NCI-H2196 (cell line): ENCODE measurements at regions not wholly inside any gene's neighbourhood (a gene's known extent, or its start where the extent isn't known, plus 50 kb on each side); places are given as distances from the start of the nearest gene placed in this dataset.
A peak's percentile ranks its signal among the peaks of the same experiment; 100 is the strongest.

ENCODE experiments used
- DNase-seq: peaks from one replicate; lab custom pipeline; 2025; ENCODE audit not compliant: unreplicated experiment; lab: John Stamatoyannopoulos, UW

DNA sequence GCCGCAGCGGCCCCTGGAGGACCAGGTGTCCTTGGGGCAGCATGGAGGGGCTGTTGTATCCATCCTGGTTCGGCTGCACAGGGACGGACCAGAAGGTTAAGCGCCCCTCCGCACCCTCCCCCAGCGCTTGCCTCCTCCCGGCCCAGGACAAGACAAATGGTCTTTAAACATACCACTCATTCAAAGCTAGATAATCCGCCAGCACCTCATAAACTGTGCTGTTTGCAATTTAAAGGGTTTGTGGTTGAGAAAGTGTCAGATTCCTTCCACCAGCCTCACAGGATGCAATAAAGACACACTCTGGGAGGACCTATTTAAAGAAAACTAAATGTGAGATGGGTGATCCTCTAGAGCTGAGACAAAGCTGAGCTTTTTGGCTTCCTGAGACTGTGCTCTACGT lies 426.2 kb upstream of the EEF2KMT start:
- DNase-seq: no peak

DNA sequence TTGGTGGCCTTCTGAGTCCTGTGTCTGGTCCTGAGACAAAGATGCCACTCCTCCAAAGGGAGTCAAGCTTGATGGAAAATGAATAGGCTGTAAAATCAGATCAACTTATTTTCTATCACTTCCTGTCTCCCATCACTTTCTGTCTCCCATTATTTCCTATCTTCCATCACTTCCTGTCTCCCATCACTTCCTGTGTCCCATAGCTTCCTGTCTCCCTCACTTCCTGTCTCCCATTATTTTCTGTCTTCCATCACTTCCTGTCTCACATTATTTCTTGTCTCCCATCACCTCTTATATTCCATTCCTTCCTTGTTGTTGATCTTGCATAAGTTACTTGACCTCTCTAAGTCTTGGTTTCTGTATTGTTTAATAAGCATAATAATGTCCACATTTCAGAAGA lies 418.5 kb upstream of the EEF2KMT start:
- DNase-seq: no peak

DNA sequence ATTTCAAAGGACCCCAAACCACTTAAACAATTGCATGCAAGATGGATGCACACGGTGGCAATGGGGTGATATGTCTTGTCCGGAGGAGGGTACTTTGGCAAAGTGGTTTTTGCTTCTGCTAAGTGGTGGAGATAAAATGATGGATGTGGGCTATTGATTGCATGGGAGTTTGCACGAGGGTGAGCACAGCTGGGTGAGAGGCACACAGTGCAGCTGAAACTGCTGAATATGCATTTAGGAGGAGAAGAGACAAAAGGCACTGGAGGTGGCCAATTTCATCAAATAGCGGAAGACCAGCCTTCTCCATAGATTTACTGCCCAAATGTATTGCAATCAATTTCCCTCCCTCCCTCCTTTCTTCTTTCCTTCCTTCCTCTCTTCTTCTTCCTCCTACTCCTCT lies 414.4 kb upstream of the EEF2KMT start:
- no peak for DNase-seq

DNA sequence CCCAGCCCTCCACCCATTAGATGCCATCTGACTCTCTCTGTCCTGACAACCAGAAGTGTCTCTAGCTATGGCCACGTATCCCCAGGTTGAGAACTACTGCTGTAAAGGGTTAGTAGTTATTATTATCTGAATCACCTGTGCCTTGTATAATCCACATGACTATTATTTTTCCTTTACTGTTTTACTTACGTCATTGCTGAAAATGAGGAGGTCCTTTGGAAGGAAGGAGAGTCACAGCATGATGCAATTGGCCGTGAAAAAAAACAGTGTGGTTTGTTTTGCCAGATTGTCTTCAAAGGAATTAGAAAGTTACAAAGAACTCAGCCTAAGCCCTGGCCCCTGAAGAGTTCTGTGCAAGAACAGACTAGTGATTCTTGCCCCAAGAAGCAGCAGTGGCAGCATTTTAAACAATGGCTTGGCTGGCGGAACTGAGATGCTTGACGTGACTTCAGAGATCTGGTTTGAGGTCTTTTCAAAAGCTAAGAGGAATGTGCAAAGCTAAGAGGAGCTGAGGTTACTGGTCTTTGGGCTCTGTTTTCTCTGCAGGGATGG lies 413.3 kb upstream of the EEF2KMT start:
- no peak for DNase-seq

DNA sequence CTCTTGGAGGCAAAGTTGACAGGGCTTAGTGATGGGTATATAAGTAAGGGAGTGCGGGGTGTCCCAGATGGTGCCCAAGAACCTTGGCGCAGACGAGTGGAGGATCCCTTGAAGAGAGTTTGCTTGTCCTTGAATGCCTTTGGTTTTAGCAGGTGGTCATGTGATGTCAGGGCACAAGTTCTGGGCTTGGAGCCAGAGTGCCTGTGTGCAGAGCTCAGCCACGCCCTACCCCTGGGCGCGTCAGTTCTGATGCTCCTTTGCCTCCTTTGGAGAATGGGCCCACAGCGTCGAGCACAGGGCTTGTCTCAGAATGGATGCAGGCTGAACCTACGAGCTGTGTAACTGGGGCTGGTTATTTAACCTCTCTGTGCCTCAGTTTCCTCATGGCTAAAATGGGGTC lies 412.2 kb upstream of the EEF2KMT start:
- DNase-seq: no peak

DNA sequence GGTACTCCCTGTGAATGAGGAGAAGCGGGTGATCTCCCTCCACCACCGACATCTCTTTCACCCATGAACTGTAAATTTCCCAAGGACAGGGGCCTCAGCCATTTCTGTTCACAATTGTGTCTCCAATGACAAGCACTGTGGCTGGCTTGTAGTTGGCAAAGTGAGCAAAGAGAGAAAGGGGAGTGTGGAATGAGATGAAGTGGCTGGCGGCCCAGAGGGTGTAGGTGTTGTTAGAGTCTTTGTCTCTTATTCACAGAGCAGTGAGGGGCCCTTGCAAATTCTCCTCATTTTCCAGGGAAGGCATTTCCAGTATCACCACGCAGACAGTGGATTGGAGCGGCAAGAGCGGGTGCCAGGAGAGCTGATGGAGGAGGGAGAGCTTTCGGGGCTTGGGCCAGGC lies 411.7 kb upstream of the EEF2KMT start:
- no peak for DNase-seq

DNA sequence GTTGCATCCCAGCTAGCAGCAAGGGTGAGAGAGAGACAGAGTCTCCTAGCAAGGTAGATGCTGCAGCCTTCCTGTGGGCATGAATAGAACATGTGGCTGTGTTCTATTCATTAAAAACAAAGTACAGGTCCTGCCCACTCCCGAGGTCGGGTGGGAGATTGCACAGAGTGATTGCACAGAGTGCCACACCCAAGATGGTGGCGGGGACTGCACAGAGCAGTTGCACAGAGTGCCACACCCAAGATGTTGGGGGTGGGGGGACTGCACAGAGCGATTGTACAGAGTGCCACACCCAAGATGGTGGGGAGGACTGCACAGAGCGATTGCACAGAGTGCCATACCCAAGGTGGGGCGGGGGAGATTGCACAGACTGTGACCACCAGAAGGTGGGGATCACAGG lies 410.8 kb upstream of the EEF2KMT start:
- no peak for DNase-seq

DNA sequence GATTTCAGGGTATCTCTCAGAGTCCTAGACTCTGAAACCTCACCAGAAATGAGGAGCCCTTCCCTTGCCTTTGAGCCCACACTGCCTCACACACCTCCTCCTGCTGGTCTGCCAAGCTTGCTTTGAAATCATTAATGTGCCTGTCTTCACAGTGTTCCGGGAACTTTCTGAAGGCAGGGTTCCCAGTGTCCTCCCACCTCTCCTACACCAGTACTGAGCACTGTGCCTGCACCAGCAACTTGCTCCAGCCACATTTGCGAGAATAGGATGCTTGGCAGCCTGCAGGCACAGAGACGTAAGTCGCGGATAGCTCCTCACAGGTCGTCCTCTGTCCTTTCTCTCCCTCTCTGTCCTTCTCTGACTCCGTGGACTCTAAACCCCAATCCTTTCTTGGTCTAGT lies 408.4 kb upstream of the EEF2KMT start:
- no peak for DNase-seq

DNA sequence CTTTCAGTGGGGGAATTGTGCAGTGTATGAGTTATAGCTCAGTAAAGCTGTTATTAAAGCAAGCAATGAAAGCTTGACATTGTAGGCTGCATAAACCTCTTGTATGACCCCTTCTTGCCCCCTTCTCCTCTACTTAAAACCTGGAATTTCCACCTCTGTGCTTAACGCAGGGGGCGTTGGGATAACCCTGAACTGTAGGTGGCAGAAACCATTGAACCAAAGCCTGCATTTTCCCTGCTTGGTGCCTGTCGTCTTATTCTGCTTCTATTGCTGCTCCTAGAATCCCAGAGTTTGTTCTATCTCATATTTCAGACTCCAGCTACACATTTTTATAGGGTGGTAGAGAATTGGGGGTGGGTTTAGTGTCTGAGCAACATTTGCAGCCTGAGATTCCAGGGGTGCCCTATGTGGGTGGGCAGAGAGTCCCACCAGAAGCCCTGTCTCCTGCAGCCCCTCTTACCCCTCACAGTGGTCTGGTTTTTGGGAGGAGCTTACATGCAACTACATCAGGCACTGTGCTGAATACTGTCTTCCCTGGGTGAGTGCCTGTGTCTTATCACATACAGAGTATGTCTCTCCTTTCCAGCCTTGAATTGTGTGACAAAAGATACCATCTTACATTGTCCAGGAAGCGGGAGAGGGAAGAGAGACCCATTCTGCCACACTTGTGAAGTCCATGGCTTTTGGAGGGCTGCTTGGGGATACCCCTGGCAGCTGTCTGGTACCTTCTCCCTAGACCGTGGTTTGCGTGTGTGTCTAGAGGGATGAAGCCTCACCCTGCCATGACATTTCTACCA lies 407.7 kb upstream of the EEF2KMT start:
- no peak for DNase-seq

DNA sequence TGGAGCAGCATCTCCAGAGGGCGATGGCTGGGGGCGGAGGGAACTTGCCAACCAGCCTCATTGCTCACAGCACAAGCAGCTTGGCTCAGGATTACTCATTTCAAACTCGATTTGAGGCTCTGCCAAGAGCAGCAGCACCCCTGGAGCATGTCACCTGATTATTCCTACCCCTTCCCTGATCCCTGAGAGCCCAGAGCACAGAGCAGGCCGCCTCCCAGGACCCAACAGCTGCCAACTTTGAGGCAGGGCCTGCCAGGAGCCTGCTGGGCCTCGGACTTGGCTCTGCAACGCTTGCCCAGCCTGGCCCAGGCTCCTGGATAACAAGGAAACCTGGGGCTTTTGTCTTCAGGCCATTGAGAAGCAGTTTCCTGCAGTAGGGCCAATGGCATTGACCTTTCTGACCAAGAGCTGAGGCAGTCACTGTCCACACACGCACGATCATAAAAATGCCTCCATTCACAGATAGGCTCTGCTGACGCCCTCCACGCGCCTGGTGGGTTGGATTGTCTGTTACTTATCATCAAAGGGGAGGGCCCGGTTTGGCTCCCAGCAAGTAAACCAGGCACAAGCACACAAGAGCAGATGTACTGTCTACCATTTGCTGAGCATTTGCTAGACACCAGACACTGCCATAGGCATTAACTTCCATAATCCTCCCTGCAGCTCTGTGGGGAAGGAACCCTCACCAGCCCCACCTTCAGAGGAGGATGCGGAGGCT lies 406.6 kb upstream of the EEF2KMT start:
- DNase-seq: no peak

DNA sequence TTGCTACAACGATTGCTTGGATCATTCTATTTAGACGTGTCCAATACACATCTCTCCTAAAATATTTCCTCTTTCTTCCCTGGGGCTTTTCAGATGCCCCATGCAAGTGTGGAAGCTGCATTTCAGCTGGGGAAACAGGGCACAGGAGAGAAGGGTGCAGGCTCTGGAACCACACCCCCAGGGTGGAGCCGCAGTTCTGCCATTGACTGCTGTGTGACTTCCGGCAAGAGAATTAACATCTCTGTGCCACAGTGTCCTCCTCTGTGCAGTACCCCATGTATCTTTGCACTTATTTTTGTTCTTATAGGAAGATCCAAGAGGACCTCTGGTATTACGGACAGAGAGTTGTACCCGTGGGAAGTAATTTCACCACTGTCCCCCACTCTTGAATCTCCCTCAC lies 405.3 kb upstream of the EEF2KMT start:
- DNase-seq: no peak

DNA sequence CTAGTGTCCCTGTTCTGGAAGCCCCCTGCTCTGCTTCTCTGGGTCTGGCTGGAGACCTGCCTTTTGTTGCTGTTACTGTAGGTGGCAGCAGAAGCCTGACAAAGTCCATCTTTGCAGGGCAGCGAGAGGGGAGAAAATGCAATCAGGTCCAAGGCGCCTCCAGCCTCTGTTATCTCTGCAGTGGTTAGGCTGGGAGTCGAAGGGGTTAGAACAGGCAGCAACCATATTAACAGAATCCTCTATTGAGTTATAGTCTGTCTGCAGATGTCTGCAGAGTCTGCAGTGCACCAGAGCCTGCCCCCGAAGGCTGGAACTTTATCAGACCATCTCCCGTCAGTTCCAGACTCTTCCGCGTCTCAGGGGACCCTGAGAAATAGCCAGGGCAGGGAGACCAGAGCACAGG lies 404.9 kb upstream of the EEF2KMT start:
- no peak for DNase-seq

DNA sequence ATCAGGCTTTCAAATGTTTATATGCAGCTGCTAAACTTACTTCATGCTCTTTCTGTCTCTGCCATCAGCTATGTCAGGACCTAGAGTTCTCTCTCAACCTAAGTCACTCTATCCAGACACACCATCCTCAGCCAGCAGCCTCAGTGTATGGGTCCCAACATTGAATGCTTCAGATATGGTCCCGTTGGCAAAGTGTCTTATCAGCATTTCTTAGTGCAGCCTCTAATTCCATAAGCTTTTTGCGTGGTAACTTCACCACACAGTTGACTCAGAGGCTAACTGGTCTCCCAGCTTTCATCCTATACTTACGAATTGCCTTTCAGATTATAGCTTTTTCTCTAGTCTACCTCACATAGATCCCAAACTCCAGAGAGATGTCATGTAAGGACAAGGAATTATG lies 402.9 kb upstream of the EEF2KMT start:
- no peak for DNase-seq

DNA sequence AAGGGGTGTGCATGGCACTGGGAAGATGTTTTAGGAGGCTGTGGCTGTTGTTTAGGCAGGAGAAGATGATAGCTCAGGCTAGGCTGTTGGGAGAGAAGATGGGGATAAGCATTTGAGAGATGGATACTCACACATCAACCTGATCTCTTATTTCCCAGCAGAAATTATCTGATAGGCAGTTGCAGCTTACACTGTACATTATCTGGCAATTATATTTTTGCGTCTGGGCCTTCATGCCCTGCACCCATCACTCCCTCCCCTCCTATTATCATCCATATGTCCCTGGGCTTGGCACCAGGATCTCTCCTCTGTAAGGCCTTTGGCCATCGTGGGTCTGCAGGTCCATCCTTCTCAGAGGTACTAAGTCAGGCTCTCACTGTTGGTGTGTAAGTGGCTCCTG lies 401.0 kb upstream of the EEF2KMT start:
- DNase-seq: no peak

DNA sequence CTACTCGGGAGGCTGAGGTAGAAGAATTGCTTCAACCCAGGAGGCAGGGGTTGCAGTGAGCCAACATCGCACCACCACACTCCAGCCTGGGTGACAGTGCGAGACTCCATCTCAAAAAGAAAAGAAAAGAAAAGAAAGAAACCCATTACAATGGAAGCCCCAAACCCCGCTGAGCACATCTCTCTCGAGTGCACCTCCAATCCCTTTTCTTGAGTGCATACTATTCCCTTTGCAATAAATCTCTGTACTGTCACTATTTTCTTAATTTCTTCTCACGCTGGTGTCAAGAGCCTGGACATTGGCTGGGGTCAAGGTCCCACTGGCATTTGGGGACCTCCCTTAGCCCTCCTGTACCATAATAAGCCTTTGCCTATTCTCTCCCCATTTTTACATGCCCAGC lies 398.4 kb upstream of the EEF2KMT start:
- DNase-seq: no peak

DNA sequence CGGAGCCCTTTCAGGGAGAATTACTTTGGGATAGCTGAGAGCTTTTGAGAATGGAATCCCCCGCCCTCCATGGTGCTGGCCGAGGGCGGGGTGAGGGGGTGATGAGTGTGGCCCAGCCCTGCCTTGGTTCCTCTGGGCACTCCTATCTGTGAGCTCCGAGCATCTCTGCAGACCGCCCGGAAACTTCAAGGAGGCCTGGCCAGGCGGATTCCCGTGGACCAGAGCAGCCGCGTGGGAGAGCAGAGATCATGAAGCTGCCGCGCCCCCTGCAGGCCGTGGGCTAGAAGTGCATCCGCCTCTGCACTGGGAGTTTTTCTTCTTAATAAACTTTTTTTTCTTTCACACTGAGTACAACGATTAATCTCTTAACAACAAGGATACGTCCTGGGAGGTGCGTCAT lies 392.9 kb upstream of the EEF2KMT start:
- peak; percentile 21 for DNase-seq

DNA sequence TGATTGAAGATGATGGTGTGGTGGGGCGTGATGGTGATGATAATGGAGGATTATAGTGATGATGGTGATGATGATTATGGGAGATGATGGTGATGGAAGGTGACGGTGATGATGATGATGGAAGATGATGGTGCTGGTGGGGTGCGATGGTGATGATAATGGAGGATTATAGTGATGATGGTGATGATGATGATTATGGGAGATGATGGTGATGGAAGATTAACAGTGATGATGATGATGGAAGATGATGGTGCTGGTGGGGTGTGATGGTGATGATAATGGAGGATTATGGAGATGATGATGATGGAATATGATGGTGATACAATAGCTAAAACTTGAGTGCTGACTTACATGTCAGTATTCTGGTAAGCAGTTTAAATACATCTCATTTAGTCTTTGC lies 391.0 kb upstream of the EEF2KMT start:
- no peak for DNase-seq

DNA sequence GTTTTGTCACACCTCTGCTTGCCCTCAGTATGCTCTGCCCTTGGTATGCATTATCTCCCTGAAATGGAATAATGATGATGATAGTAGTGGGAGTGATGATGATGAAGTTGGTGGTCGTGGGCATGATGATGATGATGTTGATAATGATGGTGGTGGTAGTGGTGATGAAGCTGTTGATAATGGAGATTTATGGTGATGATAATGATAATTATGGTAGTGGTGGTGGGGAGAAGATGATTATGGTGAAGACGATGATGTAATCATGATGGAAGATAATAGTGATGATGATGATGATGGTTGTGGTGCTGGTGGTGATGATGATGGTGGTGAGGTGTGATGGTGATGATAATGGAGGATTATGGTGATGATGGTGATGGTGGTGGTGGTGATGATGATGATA lies 390.1 kb upstream of the EEF2KMT start:
- DNase-seq: no peak

DNA sequence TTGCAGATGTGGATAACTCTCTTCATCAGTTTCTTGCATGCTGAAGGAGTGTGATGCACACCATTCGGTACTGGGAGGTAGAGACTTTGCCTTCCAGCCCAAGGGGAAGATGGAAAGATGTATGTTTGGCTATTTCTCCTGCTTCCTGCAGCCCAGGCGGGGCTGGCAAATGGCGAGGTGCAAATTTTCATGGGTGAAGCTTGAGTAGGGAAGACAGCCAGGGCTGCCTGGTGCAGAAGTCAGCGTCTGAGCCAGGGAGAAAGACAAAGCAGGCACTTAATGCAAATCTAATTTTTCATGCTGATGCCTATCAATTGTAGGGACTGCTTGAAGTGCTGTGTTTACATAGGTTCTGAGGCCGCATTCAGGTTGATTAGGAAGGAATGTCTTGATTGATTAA lies 384.7 kb upstream of the EEF2KMT start:
- no peak for DNase-seq

DNA sequence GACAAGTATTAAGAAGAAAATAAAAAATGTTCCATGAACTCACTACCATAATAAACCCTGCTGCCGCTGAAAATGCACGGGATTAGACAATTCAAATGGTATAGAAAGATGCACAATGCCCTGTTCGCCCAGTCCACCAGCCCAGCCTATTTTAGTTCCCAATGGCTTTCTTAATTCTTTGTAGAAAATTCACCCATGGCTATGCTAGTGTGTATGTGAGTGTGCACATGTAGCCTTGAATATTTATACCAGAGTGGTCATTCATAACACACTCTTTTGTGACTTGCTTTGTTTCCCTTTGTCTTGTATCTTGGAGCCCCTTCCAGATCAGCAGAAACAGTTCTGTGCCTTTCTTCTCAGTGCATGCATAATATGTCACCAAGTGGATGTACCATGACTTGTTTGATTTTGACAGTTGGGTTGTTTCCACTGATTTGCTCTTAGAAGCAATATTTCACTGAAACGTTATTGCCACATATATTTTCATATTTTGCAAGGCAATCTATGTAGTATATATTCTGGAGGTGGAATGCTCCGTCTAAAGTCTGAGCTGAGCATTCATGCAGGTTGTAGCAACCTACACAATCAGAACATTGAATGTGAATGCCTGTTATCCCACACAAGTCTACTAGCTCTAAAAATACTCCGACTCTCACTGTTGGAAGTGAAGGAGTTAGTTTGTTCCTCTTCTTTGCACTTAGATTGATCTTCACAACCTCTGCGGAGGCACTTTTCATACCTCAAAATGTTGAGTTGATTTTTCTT lies 383.0 kb upstream of the EEF2KMT start:
- DNase-seq: no peak

DNA sequence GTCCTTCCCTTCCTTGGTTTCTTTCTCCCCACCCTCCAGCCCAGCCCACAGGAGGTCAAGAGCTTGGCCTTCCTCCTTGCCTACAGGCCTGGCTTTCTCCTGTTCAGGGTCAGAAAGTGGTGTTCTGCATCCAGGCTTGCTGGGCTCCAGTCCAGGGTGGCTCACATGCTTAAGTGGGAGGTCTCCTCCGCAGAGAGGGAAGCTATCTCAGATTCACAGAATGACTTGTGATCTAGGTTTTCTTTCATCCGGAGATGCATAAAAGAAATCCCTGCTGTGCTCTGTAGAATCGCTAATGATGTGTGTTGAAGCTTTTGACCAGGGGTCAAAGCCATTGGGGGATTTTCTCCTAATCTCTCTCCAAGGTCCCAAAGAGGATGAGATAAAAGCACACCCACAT lies 382.3 kb upstream of the EEF2KMT start:
- DNase-seq: no peak

DNA sequence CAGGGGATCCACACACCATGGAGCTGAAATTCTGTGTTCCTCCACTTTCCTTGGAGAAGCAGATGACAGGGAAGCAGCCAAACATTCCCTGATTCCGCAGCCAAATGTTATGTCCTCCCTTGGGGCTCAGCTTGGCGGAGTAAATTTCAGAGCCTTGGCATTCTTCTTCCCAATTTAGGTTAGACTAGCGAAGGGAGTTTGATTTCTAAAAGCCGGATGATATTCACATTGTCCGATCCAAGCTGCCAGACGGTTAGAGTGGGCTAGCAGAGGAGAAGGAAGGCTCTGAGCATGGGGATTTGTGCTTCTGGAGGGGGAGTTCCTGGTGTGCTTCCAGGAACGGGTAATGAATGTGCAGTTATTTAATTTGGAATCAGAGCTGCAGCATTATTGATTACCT lies 380.4 kb upstream of the EEF2KMT start:
- no peak for DNase-seq
